GM18868 (cell line): ENCODE measurements at regions not wholly inside any gene's neighbourhood (a gene's known extent, or its start where the extent isn't known, plus 50 kb on each side); places are given as distances from the start of the nearest gene placed in this dataset.

ENCODE experiments used
- ATAC-seq: cut with Tn5 transposase; IDR thresholded peaks from one replicate; pipeline ENCODE4 v1.9.1; 2021; ENCODE audit warnings: mild to moderate bottlenecking, moderate library complexity; ENCODE audit not compliant: unreplicated experiment

DNA sequence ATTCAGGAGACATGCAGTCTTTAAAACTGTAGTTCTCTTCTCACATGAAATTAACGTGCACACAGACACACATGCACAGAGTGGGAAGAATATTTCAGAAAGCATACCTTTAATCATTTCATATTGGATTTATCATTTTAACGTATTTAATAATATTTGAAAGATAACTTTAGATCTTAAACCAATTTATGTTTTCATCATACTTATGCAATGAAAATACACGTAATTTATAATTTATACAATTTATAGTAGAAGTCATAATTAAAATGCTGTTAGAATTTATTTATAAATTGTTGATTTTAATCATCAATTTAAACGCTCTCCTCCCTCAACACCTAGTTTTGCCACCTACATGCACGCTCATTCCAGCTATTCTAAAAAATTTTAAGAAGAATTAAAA is 894.9 kb upstream of the CTNND2 start:
- ATAC-seq: no peak

DNA sequence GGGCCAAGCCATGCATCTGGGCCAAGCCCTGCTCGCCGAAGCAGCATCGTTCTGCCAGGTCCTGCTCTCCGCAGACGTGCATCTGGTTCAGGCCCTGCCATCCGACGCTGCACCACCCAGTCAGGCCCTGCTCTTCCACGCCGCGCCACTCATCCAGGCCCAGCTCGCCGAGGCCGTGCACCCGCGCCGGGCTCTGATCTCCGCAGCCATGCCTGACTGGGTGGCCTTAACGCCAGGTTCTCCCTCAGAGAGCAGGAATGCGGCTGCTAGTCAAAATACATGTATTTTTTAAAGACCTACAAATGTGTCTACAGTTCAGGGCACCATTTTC is 891.1 kb upstream of the CTNND2 start:
- ATAC-seq: no peak

DNA sequence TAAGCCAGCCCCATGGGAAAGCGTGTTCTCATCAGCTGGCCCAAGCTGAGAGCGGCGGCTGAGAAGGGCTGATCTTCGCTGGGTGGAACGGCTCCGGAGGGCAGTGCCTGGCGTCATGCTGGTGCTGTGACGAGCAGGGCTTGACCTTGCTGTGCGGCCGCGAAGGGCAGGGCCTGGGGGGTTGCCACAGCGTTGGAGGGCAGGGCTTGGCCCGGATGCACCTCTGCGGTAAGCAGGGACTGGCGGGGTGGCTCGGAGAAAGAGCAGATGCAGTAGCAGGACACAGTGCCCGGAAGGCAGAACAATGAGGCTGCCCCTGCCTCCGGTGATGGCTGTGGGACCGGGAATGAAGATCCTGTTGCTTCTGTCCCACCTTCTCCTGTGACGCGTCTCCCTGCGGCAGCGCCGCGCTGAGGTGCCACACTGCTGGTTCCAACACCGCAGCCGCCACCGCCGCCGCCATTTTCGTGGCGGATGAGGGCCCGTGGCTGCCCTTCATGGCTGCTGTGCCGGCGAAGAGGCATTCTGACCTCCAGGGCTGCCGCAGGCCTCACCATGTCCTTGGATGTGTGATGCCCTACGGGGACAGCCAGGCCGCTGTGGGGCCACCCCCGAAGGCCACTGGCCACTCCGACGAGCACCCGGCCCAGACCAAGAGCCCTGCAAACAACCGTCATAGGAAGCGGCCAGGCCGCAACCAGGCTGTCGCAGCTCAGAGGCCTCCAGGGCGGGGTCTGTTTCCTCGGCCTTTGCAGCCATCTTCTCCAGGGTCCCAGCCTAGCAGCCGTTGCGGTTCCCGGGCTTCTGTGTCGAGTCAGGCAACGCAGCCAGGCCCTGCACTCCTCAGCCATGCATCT is 890.5 kb upstream of the CTNND2 start:
- no peak for ATAC-seq

DNA sequence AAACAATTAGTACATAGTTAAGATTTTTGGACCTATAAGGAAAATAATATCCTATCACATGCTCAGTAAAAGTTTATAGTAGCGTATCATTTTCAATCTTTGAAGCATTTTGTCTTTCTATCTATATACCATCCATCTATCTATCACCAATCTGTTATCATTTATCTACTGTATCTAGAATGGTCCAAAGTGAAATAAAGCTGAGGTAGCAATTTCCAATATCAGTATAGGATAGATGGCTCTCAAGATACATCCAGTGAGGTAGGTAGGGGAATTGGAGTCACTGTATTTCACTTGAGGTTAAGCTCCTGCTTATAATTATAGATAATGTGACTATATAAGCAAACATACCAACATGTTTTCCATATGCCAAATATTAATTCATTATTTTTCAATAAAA is 889.1 kb upstream of the CTNND2 start:
- ATAC-seq: no peak

DNA sequence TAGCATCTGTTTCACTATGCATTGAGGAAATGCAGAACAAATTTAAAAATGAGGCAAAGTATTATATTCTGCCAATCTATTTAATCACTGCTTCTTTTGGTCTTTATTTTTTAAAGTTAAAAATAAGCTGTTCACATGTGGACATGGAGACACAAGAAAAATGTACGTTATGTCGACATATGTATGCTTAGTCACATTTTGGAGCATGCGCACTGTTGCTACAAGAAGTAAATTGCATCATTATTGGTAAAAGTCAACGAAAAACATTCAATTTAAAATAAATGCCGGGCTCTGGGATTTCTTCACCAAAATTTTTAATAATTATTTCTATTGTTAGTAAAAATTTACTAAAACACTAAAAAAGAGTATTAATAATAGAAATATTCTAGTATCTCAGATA is 876.3 kb upstream of the CTNND2 start:
- ATAC-seq: no peak

DNA sequence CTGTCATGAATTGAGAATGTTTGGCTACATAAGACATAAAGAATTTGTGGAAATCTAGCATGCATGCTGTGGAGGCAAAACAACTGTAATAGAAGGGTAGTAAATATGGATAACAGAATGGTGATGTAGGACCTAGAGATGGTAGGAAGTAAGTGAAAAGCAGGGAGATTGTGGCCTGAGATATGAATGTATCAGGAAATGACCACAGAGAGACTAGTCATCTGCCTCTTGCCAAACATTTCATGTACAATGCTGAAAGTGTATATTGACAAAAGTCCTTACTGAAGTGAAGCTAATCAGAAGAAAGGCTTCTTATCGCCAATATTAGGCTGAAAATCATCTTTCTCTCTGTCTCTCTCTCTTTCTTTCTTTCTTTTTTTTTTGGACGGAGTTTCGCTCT is 873.1 kb upstream of the CTNND2 start:
- no peak for ATAC-seq

DNA sequence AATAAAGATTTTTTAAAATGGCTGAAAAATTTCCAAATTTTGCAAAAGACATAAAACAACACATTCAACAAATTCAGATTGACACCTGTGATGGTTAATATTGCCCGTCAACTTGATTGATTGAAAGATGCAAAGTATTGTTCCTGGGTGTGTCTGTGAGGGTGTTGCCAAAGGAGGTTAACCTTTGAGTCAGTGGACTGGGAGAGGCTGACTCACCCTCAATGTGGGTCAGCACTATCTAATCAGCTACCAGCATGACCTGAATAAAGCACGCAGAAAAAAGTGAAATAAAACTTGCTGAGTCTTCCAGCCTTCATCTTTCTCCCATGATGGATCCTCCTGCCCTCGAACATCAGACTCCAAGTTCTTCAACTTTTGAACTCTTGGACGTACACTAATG is 868.0 kb upstream of the CTNND2 start:
- ATAC-seq: no peak

DNA sequence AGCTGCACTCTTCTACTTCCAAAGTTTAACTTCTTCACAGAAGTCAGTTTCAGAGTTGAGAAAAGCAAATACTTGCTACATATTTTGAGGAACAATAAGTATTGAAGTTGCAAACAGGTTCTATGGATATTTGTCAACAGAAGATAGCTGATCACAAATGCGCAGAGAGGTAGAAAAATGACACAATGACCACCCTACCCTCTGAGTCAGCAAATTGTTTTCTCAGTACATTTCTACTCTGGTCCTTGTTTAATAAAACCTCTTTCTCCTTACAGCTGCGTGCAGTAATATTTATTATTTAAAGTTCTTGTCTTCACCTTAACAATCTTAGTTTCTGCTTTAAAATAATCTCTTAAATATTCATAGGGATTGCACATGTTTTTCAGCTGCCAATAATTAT is 855.1 kb upstream of the CTNND2 start:
- ATAC-seq: no peak

DNA sequence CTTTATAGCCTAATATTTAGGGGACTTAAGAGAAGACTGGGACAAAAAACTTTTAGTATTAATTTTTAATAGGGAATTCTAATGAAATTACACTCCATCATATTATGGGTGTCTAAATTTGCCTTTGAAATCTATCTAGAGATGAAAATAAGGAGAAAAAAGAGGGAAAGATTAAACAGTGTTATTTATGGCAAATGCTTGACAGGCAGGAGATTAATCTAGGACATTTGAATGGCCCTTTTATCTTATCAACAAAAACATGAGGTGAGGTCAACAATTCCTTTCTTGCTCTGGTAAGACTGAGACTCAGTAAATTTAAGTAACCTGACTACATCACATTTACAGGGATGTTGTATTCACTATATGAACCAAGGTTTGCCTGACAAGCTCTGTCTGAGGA is 852.8 kb upstream of the CTNND2 start:
- no peak for ATAC-seq

DNA sequence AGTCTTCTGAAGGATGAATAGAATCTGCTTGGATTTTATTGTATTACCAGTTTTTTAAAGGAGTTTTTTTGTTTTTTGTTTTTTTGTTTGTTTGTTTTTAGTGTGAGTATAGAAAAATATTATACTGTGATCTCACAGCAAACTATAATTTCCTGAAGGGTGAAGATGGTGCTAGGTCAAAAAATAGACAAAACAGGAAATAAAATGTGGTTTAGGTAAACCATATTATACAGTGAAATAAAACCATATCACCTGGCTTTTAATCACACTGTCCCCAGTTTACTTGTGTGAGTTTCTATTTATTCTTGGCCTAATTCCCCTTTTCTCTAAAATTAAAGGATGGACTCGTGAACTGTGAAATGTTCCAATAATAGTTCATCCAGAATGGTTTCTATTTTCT is 841.3 kb upstream of the CTNND2 start:
- no peak for ATAC-seq

DNA sequence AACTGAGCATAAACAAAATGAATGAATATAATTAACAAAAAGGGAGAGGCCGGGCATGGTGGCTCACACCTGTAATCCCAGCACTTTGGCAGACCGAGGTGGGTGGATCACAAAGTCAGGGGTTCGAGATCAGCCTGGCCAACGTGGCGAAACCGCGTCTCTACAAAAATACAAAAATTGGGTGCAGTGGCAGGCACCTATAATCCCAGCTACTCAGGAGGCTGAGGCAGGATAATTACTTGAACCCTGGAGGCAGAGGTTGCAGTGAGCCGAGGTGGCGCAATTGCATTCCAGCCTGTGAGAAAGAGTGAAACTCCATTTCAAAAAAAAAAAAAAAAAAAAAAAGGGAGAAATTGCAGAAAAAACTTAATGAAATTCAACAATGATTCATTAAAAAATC is 839.3 kb upstream of the CTNND2 start:
- no peak for ATAC-seq

DNA sequence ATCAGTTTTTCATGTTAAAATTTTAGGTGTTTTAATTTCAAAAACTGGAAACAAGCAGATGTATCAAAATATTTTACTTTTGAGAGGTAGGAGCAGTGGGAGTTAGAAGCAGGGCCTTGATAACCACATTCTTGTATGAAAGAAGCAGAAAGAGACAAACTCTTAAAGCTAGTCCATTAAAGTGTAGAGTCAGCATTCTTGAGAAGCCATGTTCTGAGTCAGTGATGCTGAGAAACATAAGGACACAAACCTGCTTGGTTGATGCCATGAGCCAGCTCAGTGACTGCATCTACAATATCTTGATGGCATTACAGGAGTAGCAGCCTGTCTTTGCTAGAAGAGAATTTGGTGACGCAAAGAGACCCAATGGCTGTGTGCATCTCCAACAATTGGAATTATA is 826.1 kb upstream of the CTNND2 start:
- no peak for ATAC-seq

DNA sequence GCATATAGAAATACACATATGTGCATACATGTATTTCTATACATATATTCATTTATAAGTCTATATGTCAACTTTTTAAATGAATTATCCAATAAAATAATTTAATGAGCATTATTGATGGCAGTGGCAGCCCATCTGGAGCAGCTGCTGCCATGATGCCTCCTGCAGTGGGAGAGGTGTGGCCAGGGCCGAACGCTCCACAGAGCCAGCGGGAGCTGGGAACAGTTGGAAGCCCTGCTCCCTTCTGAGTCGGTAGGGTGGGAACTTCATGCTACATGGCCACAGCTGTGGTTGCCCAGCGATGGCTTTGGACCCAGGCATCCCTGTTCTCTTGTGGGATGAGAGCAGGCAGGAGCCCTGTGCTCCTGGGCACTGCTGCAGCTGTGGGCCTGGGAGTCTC is 812.4 kb upstream of the CTNND2 start:
- no peak for ATAC-seq

DNA sequence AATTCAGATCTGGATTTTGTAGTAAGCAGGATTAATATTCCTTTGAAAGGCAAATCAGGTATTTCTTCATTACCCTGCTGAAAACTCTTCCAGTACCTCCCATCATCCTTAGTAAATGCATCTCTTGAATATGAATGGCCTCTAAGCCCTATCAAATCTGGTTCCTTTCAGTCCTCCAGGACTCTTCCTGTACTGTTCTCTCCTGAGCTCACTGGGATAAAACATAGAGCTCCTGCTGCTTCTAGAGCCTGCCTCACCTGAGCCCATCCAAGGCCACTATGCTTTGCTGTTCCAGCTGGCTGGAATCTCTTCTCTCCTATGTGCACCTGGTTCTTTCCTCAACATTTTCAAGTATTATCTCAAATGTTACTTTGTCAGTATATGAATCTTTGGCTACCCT is 803.3 kb upstream of the CTNND2 start:
- ATAC-seq: no peak

DNA sequence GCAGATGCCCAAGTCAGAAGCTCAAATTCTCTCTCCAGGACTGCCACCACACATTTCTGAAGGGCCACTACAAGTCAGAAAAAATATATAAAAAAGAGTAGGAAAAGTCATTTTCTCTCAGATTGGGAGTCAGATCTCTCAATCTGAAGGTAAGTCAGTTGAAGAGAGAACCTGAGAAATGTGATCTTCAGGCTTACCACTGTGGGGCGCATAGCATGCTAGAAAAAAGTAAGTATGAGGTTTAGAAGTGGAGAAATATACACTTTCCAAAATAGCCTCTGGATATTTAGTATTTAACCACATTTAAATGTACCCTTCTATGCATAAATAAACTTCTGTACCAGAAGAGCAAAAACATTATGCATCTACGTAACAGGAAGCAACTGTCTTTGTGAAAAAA is 800.7 kb upstream of the CTNND2 start:
- no peak for ATAC-seq

DNA sequence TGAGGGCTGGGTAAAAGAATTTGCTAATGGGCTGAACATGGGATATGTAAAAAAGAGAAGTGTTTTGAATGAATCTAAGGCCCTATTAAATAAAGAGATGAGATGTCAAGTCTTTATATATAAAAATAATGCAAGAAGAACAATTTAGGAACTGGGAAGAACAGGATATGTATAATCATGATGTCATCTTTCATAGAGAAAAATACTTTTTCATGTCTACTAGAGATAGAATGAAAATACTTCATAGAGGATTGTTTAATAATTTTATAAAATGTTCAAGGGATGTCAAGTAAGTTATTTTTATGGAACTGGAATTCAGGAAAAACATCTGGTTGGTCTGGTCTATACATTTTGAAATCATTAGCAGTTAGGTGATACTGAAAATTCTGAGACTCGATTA is 799.0 kb upstream of the CTNND2 start:
- ATAC-seq: no peak

DNA sequence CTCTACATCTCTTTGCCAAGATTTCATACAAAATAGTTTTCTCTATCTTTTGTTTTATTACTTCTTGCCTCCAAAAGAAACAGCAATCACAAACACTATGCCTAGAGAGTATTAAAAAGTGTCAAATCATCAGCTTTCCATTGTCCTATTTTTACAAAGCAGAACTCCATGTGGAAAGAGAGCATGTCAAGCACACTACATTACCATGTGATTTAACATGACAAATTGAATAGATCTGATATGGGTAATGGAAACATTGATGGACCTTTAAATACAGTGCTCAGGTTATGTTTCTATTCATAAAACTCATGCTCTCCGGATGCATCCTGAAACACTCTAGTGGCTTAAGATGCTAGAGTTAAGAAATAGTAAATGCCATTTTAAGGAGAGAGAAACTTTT is 791.4 kb upstream of the CTNND2 start:
- no peak for ATAC-seq

DNA sequence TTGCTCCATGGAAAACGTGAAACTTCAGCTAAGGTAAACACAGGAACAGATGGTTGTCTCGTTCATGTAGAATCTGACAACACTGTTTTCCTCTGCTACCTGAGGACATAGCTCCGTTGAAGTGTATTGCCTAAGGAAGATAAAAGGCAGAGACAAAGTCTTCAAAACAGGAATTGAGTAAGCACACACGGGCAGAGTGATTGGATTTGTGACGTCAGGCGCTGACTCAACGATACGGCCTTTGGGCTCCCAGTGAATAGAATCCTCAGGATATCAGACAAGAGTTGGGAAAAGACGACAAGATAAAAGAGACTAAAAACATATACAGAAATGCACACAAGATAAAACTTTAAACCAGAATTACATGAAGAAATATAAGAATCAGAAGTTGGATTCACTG is 787.1 kb upstream of the CTNND2 start:
- no peak for ATAC-seq

DNA sequence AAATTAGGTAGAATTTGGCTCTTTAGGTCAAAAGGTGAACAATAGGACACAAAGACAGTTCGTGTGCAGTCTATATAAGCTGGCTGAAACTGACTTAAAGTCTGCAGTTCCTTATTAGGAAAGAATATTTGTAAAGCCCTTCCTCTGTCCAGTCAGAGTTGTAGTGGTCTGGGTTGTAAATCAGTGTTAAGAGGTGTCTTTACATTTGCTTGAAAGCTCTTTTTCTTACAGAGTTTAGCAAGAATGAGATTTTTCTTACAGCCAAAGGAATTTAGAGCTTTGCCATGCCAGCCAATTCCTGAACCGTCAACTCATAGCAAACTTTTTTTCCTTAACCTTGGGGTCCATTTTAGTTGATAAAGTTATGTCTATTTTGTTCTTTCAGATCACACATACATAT is 786.1 kb upstream of the CTNND2 start:
- no peak for ATAC-seq

DNA sequence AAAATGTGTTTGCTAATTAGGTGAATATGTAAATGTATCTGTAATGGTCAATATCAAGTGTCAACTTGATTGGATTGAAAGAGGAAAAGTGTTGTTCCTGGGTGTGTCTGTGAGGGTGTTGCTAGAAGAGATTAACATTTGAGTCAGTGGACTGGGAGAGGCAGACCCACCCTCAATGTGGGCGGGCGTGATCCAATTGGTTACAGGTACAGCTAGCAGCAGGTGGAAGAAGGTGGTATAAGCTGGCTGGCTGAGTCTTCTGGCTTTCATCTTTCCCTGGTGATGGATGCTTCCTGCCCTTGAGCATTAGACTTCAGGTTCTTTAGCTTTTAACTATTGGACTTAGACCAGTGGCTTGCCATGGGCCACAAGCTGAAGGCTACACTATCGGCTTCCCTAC is 779.0 kb upstream of the CTNND2 start:
- ATAC-seq: no peak

DNA sequence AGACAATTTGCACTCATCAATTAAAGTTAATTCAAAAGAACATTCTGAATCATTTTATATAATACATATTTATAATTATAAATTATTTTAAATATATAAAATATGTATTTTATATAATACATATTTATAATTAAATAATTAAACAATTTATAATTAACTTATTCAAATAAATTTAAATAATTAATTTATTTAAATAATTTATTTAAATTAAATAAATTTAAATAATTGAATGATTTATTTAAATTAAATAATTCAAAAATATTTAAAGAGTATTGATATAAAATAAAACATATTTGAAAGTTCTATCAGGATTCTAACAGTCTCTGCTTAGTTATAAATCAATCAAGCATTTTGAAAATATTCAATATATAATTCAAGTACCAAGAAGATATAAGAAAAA is 775.5 kb upstream of the CTNND2 start:
- no peak for ATAC-seq

DNA sequence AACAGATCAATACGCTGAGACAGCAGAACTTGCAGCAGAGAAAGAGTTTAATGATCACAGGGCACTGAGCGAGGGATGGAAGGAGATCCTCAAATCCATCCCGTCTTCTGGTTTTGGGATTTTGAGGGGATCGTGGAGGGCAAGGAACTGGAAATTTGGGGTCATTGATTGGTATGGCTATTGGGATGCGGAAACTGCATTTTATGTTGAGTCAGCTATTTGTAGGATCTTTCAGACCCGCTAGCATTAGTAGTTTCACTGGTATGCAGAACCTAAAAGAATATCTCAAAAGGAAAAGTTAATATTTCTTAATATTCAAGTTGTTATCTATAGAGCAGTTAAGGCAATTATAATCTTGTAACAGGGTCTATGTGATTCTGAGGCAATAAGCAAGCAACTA is 771.7 kb upstream of the CTNND2 start:
- no peak for ATAC-seq

DNA sequence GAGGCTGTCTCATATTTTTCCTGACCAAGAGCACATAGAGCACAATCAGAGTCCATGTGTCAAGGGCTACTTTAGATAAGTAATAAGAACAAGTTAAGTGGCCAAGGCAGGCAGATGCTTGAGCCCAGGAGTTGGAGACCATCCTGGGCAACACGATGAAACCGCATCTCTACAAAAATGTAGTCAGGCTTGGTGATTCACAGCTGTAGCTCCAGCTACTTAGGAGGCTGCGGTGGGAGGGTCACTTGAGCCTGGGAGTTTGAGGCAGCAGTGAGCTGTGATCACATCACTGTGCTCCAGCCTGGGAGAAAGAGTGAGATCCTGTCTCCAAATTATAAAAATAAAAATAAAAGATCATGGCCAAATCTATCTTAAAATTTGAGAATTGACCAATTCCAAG is 767.9 kb upstream of the CTNND2 start:
- ATAC-seq: no peak
